Liver (tissue), 8 donors: ENCODE measurements at regions not wholly inside any gene's neighbourhood (a gene's known extent, or its start where the extent isn't known, plus 50 kb on each side); places are given as distances from the start of the nearest gene placed in this dataset.

Experiments used
- DNase-seq: peaks from one replicate; pipeline ENCODE4 v3.0.0-alpha.2; 2017; ENCODE audit warnings: low spot score
- H3K27ac ChIP-seq, 2 donors: one replicate each; pipeline ENCODE4 v1.7.0; 2013; ENCODE audit warnings: inconsistent platforms in 2 of 2, low read length in 2 of 2, control low read depth in 1 of 2, low read depth in 1 of 2, mild to moderate bottlenecking in 1 of 2
- H3K27me3 ChIP-seq, 4 donors: one replicate each; pipeline versions ENCODE4 v1.6.1 to v1.7.0; 2013; ENCODE audit warnings: low read length in 3 of 4, inconsistent platforms in 1 of 4, mild to moderate bottlenecking in 1 of 4, moderate library complexity in 1 of 4; ENCODE audit not compliant: control insufficient read depth in 4 of 4, insufficient read depth in 4 of 4
- H3K36me3 ChIP-seq, 4 donors: one replicate each; pipeline versions ENCODE4 v1.6.1 to v1.7.0; 2013; ENCODE audit warnings: low read length in 3 of 4, mild to moderate bottlenecking in 3 of 4, low read depth in 1 of 4, moderate library complexity in 1 of 4; ENCODE audit not compliant: control insufficient read depth in 4 of 4, insufficient read depth in 3 of 4
- H3K4me1 ChIP-seq, 4 donors: one replicate each; pipeline versions ENCODE4 v1.6.1 to v1.7.0; 2013; ENCODE audit warnings: low read length in 3 of 4, mild to moderate bottlenecking in 3 of 4, moderate library complexity in 1 of 4; ENCODE audit not compliant: control insufficient read depth in 4 of 4, insufficient read depth in 4 of 4
- H3K4me3 ChIP-seq, 3 donors: one replicate each; pipeline versions ENCODE4 v1.6.1 to v1.7.0; 2013; ENCODE audit warnings: low read length in 3 of 3, control low read depth in 1 of 3, low read depth in 1 of 3, mild to moderate bottlenecking in 1 of 3
- H3K9ac ChIP-seq, 2 donors: one replicate each; pipeline ENCODE4 v1.7.0; 2013; ENCODE audit warnings: low read length in 2 of 2, mild to moderate bottlenecking in 2 of 2, moderate library complexity in 2 of 2, control low read depth in 1 of 2, low read depth in 1 of 2
- H3K9me3 ChIP-seq, 4 donors: one replicate each; pipeline versions ENCODE4 v1.6.1 to v1.7.0; 2013; ENCODE audit warnings: low read length in 3 of 4; ENCODE audit not compliant: control insufficient read depth in 4 of 4
- CTCF ChIP-seq: fragments of 150-350 bp; IDR thresholded peaks from 2 replicates; pipeline ENCODE4 v1.5.1; 2017; ENCODE audit warnings: improper control_type of control experiment, low read depth, low read length; ENCODE audit not compliant: missing input control
- EGR1 ChIP-seq, 2 donors: IDR thresholded peaks; 2 replicates each; pipeline ENCODE4 v1.6.1; 2016 to 2018; ENCODE audit warnings: antibody characterized with exemption in 2 of 2, low read depth in 2 of 2
- FOXA1 ChIP-seq: IDR thresholded peaks from 2 replicates; pipeline ENCODE4 v1.6.1; 2016; ENCODE audit warnings: antibody characterized with exemption
- FOXA2 ChIP-seq: IDR thresholded peaks from 2 replicates; pipeline ENCODE4 v1.6.1; 2016; ENCODE audit warnings: antibody characterized with exemption
- GABPA ChIP-seq, 2 donors: IDR thresholded peaks in 1 of 2; conservative IDR thresholded peaks in 1 of 2; 2 replicates each; pipeline ENCODE4 v1.6.1; 2016; ENCODE audit warnings: antibody characterized with exemption in 2 of 2, mild to moderate bottlenecking in 1 of 2, moderate library complexity in 1 of 2
- HNF4A ChIP-seq, 2 donors: conservative IDR thresholded peaks; 2 replicates each; pipeline ENCODE4 v1.6.1; 2016; ENCODE audit warnings: antibody characterized with exemption in 2 of 2, mild to moderate bottlenecking in 2 of 2
- HNF4G ChIP-seq: IDR thresholded peaks from 2 replicates; pipeline ENCODE4 v1.6.1; 2016; ENCODE audit warnings: antibody characterized with exemption
- JUND ChIP-seq, 2 donors: IDR thresholded peaks; 2 replicates each; pipeline ENCODE4 v1.6.1; 2016; ENCODE audit warnings: antibody characterized with exemption in 2 of 2
- MAX ChIP-seq: IDR thresholded peaks from 2 replicates; pipeline ENCODE4 v1.6.1; 2016; ENCODE audit warnings: antibody characterized with exemption
- NR2F2 ChIP-seq: IDR thresholded peaks from 2 replicates; pipeline ENCODE4 v1.6.1; 2016; ENCODE audit warnings: antibody characterized with exemption
- RAD21 ChIP-seq, 2 donors: IDR thresholded peaks; 2 replicates each; pipeline ENCODE4 v1.6.1; 2016; ENCODE audit warnings: antibody characterized with exemption in 2 of 2, mild to moderate bottlenecking in 2 of 2
- RXRA ChIP-seq, 2 donors: IDR thresholded peaks; 2 replicates each; pipeline ENCODE4 v1.6.1; 2017 to 2018; ENCODE audit warnings: antibody characterized with exemption in 2 of 2, mild to moderate bottlenecking in 1 of 2
- SP1 ChIP-seq: IDR thresholded peaks from 2 replicates; pipeline ENCODE4 v1.6.1; 2018; ENCODE audit warnings: antibody characterized with exemption, mild to moderate bottlenecking
- TAF1 ChIP-seq: conservative IDR thresholded peaks from 2 replicates; pipeline ENCODE4 v1.6.1; 2016; ENCODE audit warnings: antibody characterized with exemption, mild to moderate bottlenecking
- YY1 ChIP-seq: IDR thresholded peaks from 2 replicates; pipeline ENCODE4 v1.6.1; 2016; ENCODE audit warnings: antibody characterized with exemption, mild to moderate bottlenecking
- ZBTB33 ChIP-seq: IDR thresholded peaks from 2 replicates; pipeline ENCODE4 v1.6.1; 2016; ENCODE audit warnings: antibody characterized with exemption
- WGBS: extraction: QIAGEN DNeasy Blood & Tissue Kit; methylation state at CpG from one replicate; pipeline ENCODE4 v1.1.7; 2013; 5-methylcytosine and 5-hydroxymethylcytosine counted together
- TF ChIP-seq, protein P1 (sequence below): IDR thresholded peaks from 2 replicates; pipeline ENCODE4 v1.6.1; 2016; ENCODE audit warnings: antibody characterized with exemption
- TF ChIP-seq, protein P2 (sequence below): IDR thresholded peaks from 2 replicates; pipeline ENCODE4 v1.6.1; 2016; ENCODE audit warnings: antibody characterized with exemption, mild to moderate bottlenecking
- donor health status: healthy.
- donor health status: healthy.
- donor health status: healthy.
- donor health status: healthy.
- donor health status: healthy.

DNA sequence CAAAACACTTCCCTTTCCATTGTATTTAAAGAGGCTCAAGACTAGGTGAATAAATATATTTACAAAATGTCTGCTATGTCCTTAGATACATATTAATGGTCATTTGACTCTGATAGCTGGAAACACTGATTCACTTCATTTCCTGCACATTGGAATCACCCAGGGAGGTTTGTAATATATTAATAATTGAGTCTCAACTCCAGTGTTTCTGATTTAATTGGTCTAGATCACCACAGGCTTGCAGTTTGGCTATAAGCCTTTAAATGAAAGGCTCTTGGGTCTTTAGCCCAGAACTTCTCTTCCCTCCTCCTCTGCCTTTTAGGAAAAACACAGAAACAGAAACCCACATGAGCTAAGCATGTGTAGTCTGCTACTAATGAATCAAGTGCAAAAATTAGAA lies 378.0 kb downstream of the TBC1D4 start:
- no peaks in the 10 kb centered on the region for H3K4me1 ChIP-seq
- H3K27me3 ChIP-seq: peaks cover 0 to 2% (median 0%) of the 10 kb centered on the region in 4 donors
- H3K27ac ChIP-seq: no peak overlapping the region
- H3K9me3 ChIP-seq: no peaks in the 10 kb centered on the region
- H3K4me3 ChIP-seq: no peak overlapping the region
- H3K36me3 ChIP-seq: no peaks in the 10 kb centered on the region
- no peak for TF ChIP-seq CTCF
- TF ChIP-seq, protein P1, sequence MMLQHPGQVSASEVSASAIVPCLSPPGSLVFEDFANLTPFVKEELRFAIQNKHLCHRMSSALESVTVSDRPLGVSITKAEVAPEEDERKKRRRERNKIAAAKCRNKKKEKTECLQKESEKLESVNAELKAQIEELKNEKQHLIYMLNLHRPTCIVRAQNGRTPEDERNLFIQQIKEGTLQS: no peak
- no peak for TF ChIP-seq HNF4A (conservative IDR thresholded peaks at IDR 0.05)
- no peak for TF ChIP-seq RAD21 (IDR thresholded peaks at IDR 0.05)
- TF ChIP-seq FOXA2: no peak
- TF ChIP-seq MAX: no peak
- no peak for DNase-seq
- no peak overlapping the region for H3K9ac ChIP-seq

DNA sequence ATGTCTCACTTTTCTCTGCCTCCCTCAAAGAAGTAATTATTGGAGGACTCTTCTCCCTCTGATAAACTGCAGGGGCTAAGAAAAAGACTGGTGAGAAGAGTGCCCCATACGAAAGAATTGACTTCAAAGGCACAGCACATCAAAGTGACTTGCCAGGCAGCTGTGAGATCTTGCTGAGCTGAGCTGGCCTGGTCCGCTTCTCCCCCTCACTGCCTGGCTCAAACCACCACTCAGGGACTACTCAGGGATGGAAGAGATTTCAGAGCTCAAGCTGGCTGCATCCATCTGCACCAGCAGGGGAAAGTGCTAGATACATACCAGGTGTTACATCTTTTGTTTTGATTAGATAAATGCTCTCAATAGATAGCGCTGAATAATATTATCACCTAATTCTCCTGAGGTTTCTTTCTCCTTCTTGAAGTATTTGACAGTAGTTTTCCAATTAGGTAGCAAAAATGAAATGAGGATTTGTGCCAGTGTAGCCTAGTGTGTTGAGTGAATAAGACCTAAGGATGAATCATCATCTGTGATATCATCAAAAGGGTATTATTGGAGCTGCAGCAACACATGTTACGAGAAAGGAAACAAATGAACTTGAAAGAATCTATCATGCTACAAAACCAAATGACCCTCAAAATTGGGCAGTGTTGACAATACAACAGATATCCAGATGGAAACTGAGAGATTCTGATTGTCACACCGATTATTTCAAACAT lies 379.8 kb downstream of the TBC1D4 start:
- Histone ChIP-seq H3K27me3 (no peaks in the 10 kb centered on the region), H3K9me3 (no peaks in the 10 kb centered on the region), H3K4me1 (no peaks in the 10 kb centered on the region), H3K9ac (no peak overlapping the region), H3K27ac (no peak overlapping the region), H3K4me3 (no peak overlapping the region), H3K36me3 (no peaks in the 10 kb centered on the region)
- DNase-seq: no peak
- no peak for TF ChIP-seq MAX
- no peak for TF ChIP-seq NR2F2
- no peak for TF ChIP-seq FOXA1
- no peak for TF ChIP-seq HNF4G
- no peak for TF ChIP-seq GABPA (IDR thresholded peaks at IDR 0.05 in 1 of 2, conservative IDR thresholded peaks at IDR 0.05 in 1 of 2)
- TF ChIP-seq HNF4A (conservative IDR thresholded peaks at IDR 0.05): no peak
- no peak for TF ChIP-seq ZBTB33
- TF ChIP-seq, protein P1: no peak
- TF ChIP-seq RAD21 (IDR thresholded peaks at IDR 0.05): no peak
- no peak for TF ChIP-seq FOXA2
- no peak for TF ChIP-seq SP1
- TF ChIP-seq EGR1 (IDR thresholded peaks at IDR 0.05; ENCODE audit: low read depth in 2 of 2): no peak
- TF ChIP-seq YY1: no peak
- TF ChIP-seq, protein P2, sequence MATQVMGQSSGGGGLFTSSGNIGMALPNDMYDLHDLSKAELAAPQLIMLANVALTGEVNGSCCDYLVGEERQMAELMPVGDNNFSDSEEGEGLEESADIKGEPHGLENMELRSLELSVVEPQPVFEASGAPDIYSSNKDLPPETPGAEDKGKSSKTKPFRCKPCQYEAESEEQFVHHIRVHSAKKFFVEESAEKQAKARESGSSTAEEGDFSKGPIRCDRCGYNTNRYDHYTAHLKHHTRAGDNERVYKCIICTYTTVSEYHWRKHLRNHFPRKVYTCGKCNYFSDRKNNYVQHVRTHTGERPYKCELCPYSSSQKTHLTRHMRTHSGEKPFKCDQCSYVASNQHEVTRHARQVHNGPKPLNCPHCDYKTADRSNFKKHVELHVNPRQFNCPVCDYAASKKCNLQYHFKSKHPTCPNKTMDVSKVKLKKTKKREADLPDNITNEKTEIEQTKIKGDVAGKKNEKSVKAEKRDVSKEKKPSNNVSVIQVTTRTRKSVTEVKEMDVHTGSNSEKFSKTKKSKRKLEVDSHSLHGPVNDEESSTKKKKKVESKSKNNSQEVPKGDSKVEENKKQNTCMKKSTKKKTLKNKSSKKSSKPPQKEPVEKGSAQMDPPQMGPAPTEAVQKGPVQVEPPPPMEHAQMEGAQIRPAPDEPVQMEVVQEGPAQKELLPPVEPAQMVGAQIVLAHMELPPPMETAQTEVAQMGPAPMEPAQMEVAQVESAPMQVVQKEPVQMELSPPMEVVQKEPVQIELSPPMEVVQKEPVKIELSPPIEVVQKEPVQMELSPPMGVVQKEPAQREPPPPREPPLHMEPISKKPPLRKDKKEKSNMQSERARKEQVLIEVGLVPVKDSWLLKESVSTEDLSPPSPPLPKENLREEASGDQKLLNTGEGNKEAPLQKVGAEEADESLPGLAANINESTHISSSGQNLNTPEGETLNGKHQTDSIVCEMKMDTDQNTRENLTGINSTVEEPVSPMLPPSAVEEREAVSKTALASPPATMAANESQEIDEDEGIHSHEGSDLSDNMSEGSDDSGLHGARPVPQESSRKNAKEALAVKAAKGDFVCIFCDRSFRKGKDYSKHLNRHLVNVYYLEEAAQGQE: no peak
- no peak for TF ChIP-seq JUND (IDR thresholded peaks at IDR 0.05)
- TF ChIP-seq RXRA (IDR thresholded peaks at IDR 0.05): no peak
- no peak for TF ChIP-seq TAF1
- no peak for TF ChIP-seq CTCF
- 68% methylated on average over 5 of the region's 5 CpGs for WGBS
